Testis (tissue), 2 donors: ENCODE measurements at regions not wholly inside any gene's neighbourhood (a gene's known extent, or its start where the extent isn't known, plus 50 kb on each side); places are given as distances from the start of the nearest gene placed in this dataset.

Source experiments
- DNase-seq: peaks from one replicate; pipeline ENCODE4 v3.0.0-alpha.2; 2019
- H3K27ac ChIP-seq, 2 donors: fragments of 200-600 bp; sonication (generic); one replicate each; pipeline ENCODE4 v1.5.1; 2019
- H3K27me3 ChIP-seq: fragments of 200-600 bp; sonication (generic); one replicate; pipeline ENCODE4 v1.5.1; 2019
- H3K36me3 ChIP-seq: fragments of 200-600 bp; sonication (generic); one replicate; pipeline ENCODE4 v1.5.1; 2017; ENCODE audit warnings: low read depth; ENCODE audit errors: missing control alignments
- H3K4me1 ChIP-seq: fragments of 200-600 bp; sonication (generic); one replicate; pipeline ENCODE4 v1.5.1; 2019
- H3K4me3 ChIP-seq, 2 donors: fragments of 200-600 bp; sonication (generic); one replicate each; pipeline ENCODE4 v1.5.1; 2017 to 2019
- H3K9me3 ChIP-seq: fragments of 200-600 bp; sonication (generic); one replicate; pipeline ENCODE4 v1.5.1; 2017
- CTCF ChIP-seq, 3 experiments: fragments of 450-650 bp in 2 of 3; fragments of 200-600 bp in 1 of 3; sonication (generic) in 1 of 3; IDR thresholded peaks; one replicate each; pipeline ENCODE4 v1.5.1; 2016 to 2019; ENCODE audit warnings: antibody characterized with exemption in 3 of 3, mild to moderate bottlenecking in 2 of 3, moderate library complexity in 1 of 3
- POLR2A ChIP-seq: fragments of 450-650 bp; IDR thresholded peaks from one replicate; pipeline ENCODE4 v1.6.1; 2017; ENCODE audit warnings: antibody characterized with exemption, mild to moderate bottlenecking, moderate library complexity
- WGBS, 2 donors: methylation state at CpG; one replicate each; pipeline ENCODE4 v1.1.5; 2018; 5-methylcytosine and 5-hydroxymethylcytosine counted together
- intact Hi-C: fragments of 100-400 bp; cut with DNase I; formaldehyde crosslinking; loops from one replicate; pipeline ENCODE4 v1.15.1; 2023; ENCODE audit warnings: low total_unique reads

DNA sequence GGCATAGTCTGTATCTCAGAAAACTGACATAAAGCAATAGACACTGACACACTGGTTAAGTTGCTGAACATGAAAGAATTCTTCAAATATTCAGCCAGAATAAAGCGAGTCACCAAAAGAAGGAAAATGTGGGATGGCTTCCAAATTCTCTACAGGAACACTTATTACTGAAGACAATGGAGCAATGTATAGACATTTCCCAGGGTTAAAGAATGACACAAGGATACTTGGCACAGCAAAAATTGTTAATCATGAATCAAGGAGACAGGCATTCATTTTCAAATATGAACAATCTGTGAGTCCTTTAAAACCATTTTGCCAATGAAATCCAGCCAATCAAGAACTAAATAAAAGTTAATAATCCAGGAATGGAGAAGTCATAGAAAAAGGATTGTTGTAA lies 92.5 kb downstream of the MTX3 start:
- TF ChIP-seq POLR2A: no peak
- no peak for TF ChIP-seq CTCF (IDR thresholded peaks at IDR 0.05)
- Histone ChIP-seq H3K36me3 (no peaks in the 10 kb centered on the region), H3K4me1 (no peaks in the 10 kb centered on the region), H3K27ac (no peak overlapping the region), H3K27me3 (no peaks in the 10 kb centered on the region), H3K4me3 (no peak overlapping the region), H3K9me3 (no peaks in the 10 kb centered on the region)
- 48 to 54% methylated on average over 1 of the region's 1 CpG for WGBS, 2 donors
- no peak for DNase-seq
- intact Hi-C loops: no loop called here

GRCh38 chr5:79893976-79894375 lies 97.1 kb downstream of the MTX3 start:
- intact Hi-C loops: no loop called here
- H3K36me3 ChIP-seq: no peaks in the 10 kb centered on the region
- H3K4me3 ChIP-seq: no peak overlapping the region
- H3K4me1 ChIP-seq: no peaks in the 10 kb centered on the region
- H3K27ac ChIP-seq: no peak overlapping the region
- DNase-seq: no peak
- H3K9me3 ChIP-seq: no peaks in the 10 kb centered on the region
- no peaks in the 10 kb centered on the region for H3K27me3 ChIP-seq
- TF ChIP-seq CTCF (IDR thresholded peaks at IDR 0.05): no peak
- TF ChIP-seq POLR2A: no peak
- 42 to 47% methylated on average over 3 of the region's 3 CpGs for WGBS, 2 donors

GRCh38 chr5:79893485-79893884 lies 97.6 kb downstream of the MTX3 start:
- no peaks in the 10 kb centered on the region for H3K9me3 ChIP-seq
- TF ChIP-seq POLR2A: no peak
- TF ChIP-seq CTCF (IDR thresholded peaks at IDR 0.05): no peak

GRCh38 chr5:79890930-79891249 lies 100.2 kb downstream of the MTX3 start:
- WGBS, 2 donors: 79% methylated on average over 5 of the region's 5 CpGs

More at GRCh38 chr5:79893485-79893884, 97.6 kb downstream of the MTX3 start:
- Histone ChIP-seq H3K27me3 (no peaks in the 10 kb centered on the region), H3K27ac (no peak overlapping the region), H3K36me3 (no peaks in the 10 kb centered on the region), H3K4me1 (no peaks in the 10 kb centered on the region), H3K4me3 (no peak overlapping the region)
- DNase-seq: no peak
- 77 to 84% methylated on average over 1 of the region's 1 CpG for WGBS, 2 donors
- intact Hi-C loops: no loop called here

More at GRCh38 chr5:79890930-79891249, 100.2 kb downstream of the MTX3 start:
- intact Hi-C loops: no loop called here
- Histone ChIP-seq H3K36me3 (no peaks in the 10 kb centered on the region), H3K9me3 (no peaks in the 10 kb centered on the region), H3K4me1 (no peaks in the 10 kb centered on the region), H3K4me3 (no peak overlapping the region), H3K27me3 (no peaks in the 10 kb centered on the region), H3K27ac (no peak overlapping the region)
- TF ChIP-seq CTCF (IDR thresholded peaks at IDR 0.05) (no peak), POLR2A (no peak)
- DNase-seq: no peak
